GM21360 (cell line): ENCODE measurements at regions not wholly inside any gene's neighbourhood (a gene's known extent, or its start where the extent isn't known, plus 50 kb on each side); places are given as distances from the start of the nearest gene placed in this dataset.

ENCODE experiments used
- ATAC-seq: cut with Tn5 transposase; IDR thresholded peaks from one replicate; pipeline ENCODE4 v1.9.1; 2021; ENCODE audit warnings: mild to moderate bottlenecking, moderate library complexity; ENCODE audit not compliant: unreplicated experiment

GRCh38 chr14:87566991-87567390 lies 426.0 kb downstream of the GALC start:
- ATAC-seq, result no peak

- no peak for ATAC-seq
Measured at GRCh38 chr14:87547536-87547935, 445.4 kb downstream of the GALC start.

- ATAC-seq, result no peak
Measured at GRCh38 chr14:87542288-87542687, 450.7 kb downstream of the GALC start.

DNA sequence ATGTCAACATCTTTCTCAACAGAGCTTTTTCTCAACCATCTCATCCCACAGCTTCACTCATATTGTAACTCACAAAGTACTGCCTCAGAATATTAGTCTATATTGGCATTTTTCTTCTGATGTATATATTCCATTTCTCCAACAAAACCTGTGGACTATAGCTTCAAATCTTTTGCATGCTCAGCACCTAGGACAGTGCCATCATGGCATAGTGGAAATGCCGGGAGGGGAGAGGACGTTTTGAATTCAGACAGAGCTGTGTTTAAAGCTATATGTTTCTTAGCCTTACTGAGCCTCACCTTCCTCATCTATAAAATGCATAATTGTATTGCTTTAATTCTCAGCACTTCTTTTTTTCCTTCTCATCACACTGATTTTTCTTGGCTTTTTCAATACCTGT lies 452.6 kb downstream of the GALC start:
- ATAC-seq, result no peak

DNA sequence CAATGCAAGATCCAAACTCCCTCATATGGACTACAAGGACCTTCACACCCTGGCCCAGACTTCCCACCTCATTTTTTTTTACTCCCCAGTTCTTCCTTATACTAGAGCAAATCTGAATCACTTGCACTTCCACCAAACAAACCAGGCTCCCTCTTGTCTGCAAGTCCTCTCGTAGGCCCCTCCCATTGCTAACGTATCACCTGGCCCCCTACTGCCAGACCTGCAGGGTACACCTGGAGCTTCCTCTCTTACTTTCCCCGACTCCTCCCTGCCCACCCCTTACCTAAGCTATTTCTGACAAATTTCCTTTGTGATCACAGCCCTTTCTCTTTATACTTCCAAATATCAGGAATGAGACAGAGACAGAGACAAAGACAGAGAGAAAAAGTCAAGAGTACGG lies 463.9 kb downstream of the GALC start:
- ATAC-seq, result no peak

- ATAC-seq, result no peak
Measured at GRCh38 chr14:87526731-87527130, 466.3 kb downstream of the GALC start.

- ATAC-seq, result no peak
Measured at GRCh38 chr14:87524011-87524410, 469.0 kb downstream of the GALC start.

DNA sequence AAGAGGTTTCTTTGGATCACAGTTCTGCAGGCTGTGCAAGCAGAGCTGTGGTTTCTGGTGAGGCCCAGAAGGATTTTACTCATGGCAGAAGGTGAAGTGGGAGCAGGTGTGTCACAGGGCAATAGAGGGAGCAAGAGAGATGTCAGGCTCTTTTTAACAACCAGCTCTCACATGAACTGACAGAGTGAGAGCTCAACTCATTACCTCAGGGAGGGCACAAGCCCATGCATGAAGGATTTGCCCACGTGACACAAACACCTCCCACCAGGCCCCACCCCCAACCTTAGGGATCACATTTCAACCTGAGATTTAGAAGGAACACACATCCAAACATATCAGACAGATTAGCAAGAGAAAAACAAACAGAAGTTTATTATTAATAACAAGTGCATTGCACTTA lies 470.4 kb downstream of the GALC start:
- ATAC-seq, result no peak

DNA sequence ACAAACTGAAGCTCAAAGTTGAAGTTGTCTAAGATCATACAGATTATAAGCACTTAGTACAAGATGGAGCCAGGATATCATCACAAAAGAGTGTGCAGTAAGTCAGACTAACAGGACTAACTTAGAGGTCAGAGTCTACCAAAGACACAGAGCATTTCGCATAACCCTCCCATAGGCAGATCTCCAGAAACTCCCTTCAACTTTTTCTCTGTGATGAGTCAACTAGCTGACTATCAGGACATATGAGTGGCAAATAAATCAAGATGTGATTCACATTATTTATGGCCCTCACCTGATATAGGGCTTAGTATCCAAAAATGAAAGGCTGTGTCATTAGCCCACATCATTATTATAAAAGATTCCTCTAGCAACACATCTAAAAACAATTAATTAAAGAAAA lies 484.6 kb downstream of the GALC start:
- ATAC-seq, result no peak

DNA sequence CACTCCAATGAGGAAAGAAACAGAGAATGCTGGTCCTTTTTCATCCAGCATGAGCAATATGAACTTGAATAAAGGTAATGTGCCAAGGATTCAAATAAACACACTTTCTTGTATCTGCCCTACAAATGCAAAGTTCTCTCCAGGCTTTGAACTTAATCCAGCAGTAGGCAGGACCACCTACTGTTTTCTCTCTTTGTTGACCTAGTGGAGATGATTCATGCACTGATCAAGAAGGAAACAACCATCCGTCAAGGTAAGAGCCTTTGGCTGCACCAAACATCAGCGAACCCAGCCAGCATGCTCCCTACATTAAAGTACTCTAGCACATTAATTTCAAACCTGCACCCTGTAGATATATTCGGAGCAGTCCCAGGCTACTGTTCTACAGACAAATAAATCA lies 489.3 kb downstream of the GALC start:
- ATAC-seq, result no peak

DNA sequence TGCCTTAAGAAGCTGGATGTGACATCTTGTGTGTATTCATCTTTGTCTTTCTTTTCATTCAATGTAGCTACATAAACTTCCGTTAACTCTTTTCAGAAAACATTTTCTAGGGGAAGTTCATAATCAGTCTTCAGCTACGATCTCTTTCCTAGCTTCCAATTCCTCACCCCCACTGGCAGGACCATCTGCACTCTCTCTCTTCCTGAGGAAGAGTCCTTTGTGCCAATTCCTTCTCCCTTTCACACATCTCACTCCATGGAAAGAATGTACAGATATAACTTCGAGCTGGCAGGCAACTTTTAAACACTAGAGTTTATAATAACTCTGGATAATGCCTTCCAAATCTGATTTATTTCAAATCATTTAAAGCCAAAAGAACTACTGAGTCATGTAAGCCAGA lies 495.7 kb downstream of the GALC start:
- ATAC-seq, result no peak

GRCh38 chr14:87494010-87494409 lies 499.0 kb downstream of the GALC start:
- no peak for ATAC-seq

DNA sequence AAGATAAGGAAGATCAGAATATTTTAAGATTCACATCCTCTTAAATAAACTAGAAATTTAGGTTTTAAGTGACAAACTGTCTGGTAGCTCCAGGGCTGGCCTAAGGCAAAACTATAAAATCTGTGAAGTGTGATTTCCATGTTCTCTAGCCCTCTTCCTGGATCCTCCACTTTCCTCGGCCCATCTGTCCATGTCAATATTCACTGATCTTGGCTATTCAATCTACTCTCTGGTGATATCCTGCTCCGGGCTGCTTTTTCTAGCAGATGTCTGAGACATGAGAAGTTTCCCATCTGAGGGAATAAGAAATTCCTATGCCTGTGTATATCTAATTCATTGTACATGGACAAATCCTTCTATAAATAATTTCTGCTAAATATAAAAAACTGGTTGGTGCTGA lies 500.4 kb downstream of the GALC start:
- no peak for ATAC-seq

- ATAC-seq, result no peak
Measured at GRCh38 chr14:87491816-87492215, 501.2 kb downstream of the GALC start.

GRCh38 chr14:87489196-87489819 lies 503.7 kb downstream of the GALC start:
- no peak for ATAC-seq

GRCh38 chr14:87483271-87484260 lies 509.4 kb downstream of the GALC start:
- no peak for ATAC-seq

GRCh38 chr14:87468531-87468930 lies 524.5 kb downstream of the GALC start:
- no peak for ATAC-seq

- ATAC-seq, result no peak
Measured at GRCh38 chr14:87467578-87467977, 525.4 kb downstream of the GALC start.

DNA sequence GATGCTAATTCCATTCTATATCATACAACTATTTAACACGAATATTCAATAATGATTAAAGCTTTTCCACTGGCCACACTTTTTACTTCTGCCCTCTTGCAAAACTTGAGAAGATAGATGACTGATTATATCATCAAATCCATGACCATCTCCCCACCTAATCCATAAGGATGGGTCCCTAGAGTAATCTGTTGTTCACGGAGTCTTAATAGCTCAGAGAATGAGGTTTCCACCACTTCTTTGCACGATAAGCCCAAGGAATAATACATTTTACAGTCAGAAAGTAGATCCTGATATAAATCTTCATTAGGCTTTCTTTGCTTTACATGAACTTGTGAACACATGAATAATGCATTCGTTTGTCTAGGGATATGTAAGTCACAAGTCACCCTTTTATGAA lies 527.2 kb downstream of the GALC start:
- ATAC-seq, result no peak

- no peak for ATAC-seq
Measured at GRCh38 chr14:87461704-87462103, 531.3 kb downstream of the GALC start.

DNA sequence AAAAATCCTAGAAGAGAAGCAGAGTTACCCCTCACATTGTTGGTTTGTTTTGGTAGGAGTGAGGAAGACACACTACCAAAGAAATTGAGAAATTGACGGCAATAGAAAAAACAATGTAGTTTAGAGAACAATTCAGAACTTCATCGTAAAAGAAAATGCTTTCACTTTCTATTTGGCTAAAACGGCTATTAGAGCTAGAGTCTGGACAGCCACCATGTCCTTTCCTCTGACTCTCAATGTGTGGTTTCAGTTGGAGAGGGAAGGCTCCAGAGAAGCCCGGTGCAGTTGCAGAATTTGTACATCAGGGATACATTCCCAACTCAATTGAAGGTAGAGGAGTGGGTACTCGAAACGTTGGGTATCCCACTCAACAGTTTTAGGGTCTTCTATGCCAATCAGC lies 535.3 kb downstream of the GALC start:
- ATAC-seq, result no peak

- ATAC-seq, result no peak
Measured at GRCh38 chr14:87450193-87450592, 542.8 kb downstream of the GALC start.
